ENCODE measurements at regions not wholly inside any gene's neighbourhood (a gene's known extent, or its start where the extent isn't known, plus 50 kb on each side); places are given as distances from the start of the nearest gene placed in this dataset.

DNA sequence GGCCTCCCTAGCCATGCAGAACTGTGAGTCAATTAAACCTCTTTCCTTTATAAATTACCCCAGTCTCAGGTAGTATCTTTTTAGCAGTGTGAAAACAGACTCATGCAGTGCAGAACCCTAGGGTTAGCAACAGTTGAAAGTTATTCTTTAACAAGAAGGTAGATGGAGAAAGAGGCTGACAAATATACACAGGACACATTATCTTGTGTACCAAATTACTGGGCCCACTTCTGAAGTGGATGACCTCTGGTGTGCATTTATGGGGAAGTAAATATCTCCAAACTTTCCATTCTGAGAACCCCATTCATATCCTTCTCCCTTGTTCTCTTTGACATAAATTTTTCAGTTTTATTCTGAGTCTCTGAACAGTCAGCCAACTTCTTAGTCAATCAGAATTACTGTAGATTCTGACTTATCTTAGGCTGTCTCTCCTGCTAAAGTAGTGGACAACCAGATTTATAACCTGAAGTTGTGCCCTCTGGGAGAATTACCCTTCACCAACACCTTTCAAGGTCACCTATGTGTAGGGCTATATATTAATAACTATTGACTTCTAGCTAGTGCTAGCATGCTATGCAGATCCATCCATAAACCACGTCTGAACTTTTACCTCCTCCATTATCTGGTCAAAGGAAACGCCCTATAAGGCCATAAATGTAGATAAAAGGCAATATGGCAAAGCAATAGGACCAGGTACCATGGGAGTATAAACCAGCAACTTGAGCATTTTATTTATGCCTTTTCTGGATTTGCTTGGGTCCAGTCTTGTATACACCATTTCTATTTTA is 72.5 kb upstream of the TAB3 start:
- TF ChIP-seq, protein P1, sequence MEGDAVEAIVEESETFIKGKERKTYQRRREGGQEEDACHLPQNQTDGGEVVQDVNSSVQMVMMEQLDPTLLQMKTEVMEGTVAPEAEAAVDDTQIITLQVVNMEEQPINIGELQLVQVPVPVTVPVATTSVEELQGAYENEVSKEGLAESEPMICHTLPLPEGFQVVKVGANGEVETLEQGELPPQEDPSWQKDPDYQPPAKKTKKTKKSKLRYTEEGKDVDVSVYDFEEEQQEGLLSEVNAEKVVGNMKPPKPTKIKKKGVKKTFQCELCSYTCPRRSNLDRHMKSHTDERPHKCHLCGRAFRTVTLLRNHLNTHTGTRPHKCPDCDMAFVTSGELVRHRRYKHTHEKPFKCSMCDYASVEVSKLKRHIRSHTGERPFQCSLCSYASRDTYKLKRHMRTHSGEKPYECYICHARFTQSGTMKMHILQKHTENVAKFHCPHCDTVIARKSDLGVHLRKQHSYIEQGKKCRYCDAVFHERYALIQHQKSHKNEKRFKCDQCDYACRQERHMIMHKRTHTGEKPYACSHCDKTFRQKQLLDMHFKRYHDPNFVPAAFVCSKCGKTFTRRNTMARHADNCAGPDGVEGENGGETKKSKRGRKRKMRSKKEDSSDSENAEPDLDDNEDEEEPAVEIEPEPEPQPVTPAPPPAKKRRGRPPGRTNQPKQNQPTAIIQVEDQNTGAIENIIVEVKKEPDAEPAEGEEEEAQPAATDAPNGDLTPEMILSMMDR (IDR thresholded peaks at IDR 0.05 in 2 of 3, conservative IDR thresholded peaks at IDR 0.05 in 1 of 3; ENCODE audit: borderline replicate concordance in 1 of 3, insufficient read depth in 1 of 3, low read depth in 2 of 3, low read length in 2 of 3) = no peak
- TF ChIP-seq POLR2A (IDR thresholded peaks at IDR 0.05; ENCODE audit: borderline replicate concordance, extremely low read depth, insufficient read depth, insufficient read length) (no peak), EZH2 (IDR thresholded peaks at IDR 0.05) (no peak), SIN3A (IDR thresholded peaks at IDR 0.05; ENCODE audit: low read depth) (no peak), POLR2AphosphoS5 (IDR thresholded peaks at IDR 0.05; ENCODE audit: low read depth, low read length) (no peak), CEBPB (IDR thresholded peaks at IDR 0.05; ENCODE audit: low read depth) (no peak), EZH2phosphoT487 (IDR thresholded peaks at IDR 0.05; ENCODE audit: borderline replicate concordance) (no peak)
- TF ChIP-seq, protein P2, sequence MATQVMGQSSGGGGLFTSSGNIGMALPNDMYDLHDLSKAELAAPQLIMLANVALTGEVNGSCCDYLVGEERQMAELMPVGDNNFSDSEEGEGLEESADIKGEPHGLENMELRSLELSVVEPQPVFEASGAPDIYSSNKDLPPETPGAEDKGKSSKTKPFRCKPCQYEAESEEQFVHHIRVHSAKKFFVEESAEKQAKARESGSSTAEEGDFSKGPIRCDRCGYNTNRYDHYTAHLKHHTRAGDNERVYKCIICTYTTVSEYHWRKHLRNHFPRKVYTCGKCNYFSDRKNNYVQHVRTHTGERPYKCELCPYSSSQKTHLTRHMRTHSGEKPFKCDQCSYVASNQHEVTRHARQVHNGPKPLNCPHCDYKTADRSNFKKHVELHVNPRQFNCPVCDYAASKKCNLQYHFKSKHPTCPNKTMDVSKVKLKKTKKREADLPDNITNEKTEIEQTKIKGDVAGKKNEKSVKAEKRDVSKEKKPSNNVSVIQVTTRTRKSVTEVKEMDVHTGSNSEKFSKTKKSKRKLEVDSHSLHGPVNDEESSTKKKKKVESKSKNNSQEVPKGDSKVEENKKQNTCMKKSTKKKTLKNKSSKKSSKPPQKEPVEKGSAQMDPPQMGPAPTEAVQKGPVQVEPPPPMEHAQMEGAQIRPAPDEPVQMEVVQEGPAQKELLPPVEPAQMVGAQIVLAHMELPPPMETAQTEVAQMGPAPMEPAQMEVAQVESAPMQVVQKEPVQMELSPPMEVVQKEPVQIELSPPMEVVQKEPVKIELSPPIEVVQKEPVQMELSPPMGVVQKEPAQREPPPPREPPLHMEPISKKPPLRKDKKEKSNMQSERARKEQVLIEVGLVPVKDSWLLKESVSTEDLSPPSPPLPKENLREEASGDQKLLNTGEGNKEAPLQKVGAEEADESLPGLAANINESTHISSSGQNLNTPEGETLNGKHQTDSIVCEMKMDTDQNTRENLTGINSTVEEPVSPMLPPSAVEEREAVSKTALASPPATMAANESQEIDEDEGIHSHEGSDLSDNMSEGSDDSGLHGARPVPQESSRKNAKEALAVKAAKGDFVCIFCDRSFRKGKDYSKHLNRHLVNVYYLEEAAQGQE (IDR thresholded peaks at IDR 0.05; ENCODE audit: low read depth) = no peak

All from HCT116 (cell line).